HepG2 (cell line): ENCODE measurements at regions not wholly inside any gene's neighbourhood (a gene's known extent, or its start where the extent isn't known, plus 50 kb on each side); places are given as distances from the start of the nearest gene placed in this dataset.

Source experiments
- ATAC-seq: fragments of 200-7000 bp; cut with Tn5 transposase; 3 replicates; pipeline ENCODE4 v1.9.1; 2020; ENCODE audit warnings: mild to moderate bottlenecking, moderate library complexity
- BruUV-seq: library from RNA; stranded (reverse); fragments of 400-500 nt; replicated peaks from 2 replicates; lab custom pipeline; 2021; lab: Mats Ljungman, UMichigan
- CTCF ChIA-PET: fragments of 300-600 bp; formaldehyde crosslinking; extraction: SDS; loops from one replicate; lab custom pipeline; 2021; ENCODE audit warnings: low total read pairs, inconsistent platforms, low intra/inter-chr PET ratio; lab: Yijun Ruan, JAX
- POLR2A ChIA-PET: fragments of 350-600 bp; sonication (Branson Sonifier 250); formaldehyde crosslinking; loops from one replicate; lab custom pipeline; 2020; ENCODE audit warnings: antibody characterized with exemption, inconsistent platforms; lab: Yijun Ruan, JAX
- DNase-seq: peaks from one replicate; pipeline ENCODE4 v3.0.0-alpha.2; 2015; ENCODE audit warnings: low spot score
- FAIRE-seq: peaks from 3 replicates; lab custom pipeline; 2011; peaks lifted over from hg19 to GRCh38; lab: Jason Lieb, UNC
- H2AFZ ChIP-seq: one replicate; pipeline ENCODE4 v1.6.1; 2011; ENCODE audit warnings: low read length, inconsistent platforms
- H3K27ac ChIP-seq: fragments of 300-600 bp; 3 replicates; pipeline ENCODE4 v1.8.0; 2011; ENCODE audit warnings: mixed run types, mild to moderate bottlenecking, mixed read lengths, low read length, inconsistent platforms; ENCODE audit not compliant: insufficient read depth; ENCODE audit errors: extremely low read length
- H3K27me3 ChIP-seq, 2 experiments: fragments of 200-600 bp in 1 of 2; 2 replicates in 1 of 2; 3 replicates in 1 of 2; pipeline versions ENCODE4 v1.6.0 to v1.8.0; 2011; ENCODE audit warnings: low read length in 2 of 2, mild to moderate bottlenecking in 2 of 2, moderate library complexity in 2 of 2, inconsistent platforms in 1 of 2; ENCODE audit not compliant: insufficient read depth in 2 of 2, control insufficient read depth in 1 of 2
- H3K36me3 ChIP-seq, 2 experiments: fragments of 200-600 bp in 1 of 2; replicated peaks in 1 of 2; 2 replicates in 1 of 2; 3 replicates in 1 of 2; pipeline versions ENCODE4 v1.5.1 to v1.8.0; 2011; ENCODE audit warnings: low read length in 2 of 2, inconsistent platforms in 1 of 2; ENCODE audit not compliant: insufficient read depth in 2 of 2, control insufficient read depth in 1 of 2
- H3K4me1 ChIP-seq: 2 replicates; pipeline ENCODE4 v1.5.1; 2012; ENCODE audit warnings: low read length, inconsistent platforms; ENCODE audit not compliant: insufficient read depth
- H3K4me2 ChIP-seq: 2 replicates; pipeline ENCODE4 v1.6.0; 2011; ENCODE audit warnings: low read depth, low read length, inconsistent platforms
- H3K4me3 ChIP-seq, 3 experiments: fragments of 200-600 bp in 1 of 3; sonication (generic), shearing (Covaris generic) in 1 of 3; replicated peaks in 1 of 3; 2 replicates each; pipeline ENCODE4 v1.5.1; 2011 to 2016; ENCODE audit warnings: low read length in 3 of 3, inconsistent platforms in 2 of 3, low read depth in 2 of 3, mild to moderate bottlenecking in 2 of 3, control low read depth in 1 of 3, mixed read lengths in 1 of 3; ENCODE audit not compliant: insufficient read depth in 1 of 3
- H3K79me2 ChIP-seq: one replicate; pipeline ENCODE4 v1.6.1; 2011; ENCODE audit warnings: low read length, inconsistent platforms; ENCODE audit not compliant: insufficient read depth
- H3K9ac ChIP-seq: 2 replicates; pipeline ENCODE4 v1.6.0; 2011; ENCODE audit warnings: mild to moderate bottlenecking, low read depth, low read length, inconsistent platforms; ENCODE audit not compliant: insufficient read depth
- H3K9me3 ChIP-seq: 2 replicates; pipeline ENCODE4 v1.5.1; 2012; ENCODE audit warnings: mild to moderate bottlenecking, low read length
- H4K20me1 ChIP-seq: 2 replicates; pipeline ENCODE4 v1.6.0; 2011; ENCODE audit warnings: inconsistent platforms, mild to moderate bottlenecking, low read length, moderate library complexity; ENCODE audit not compliant: insufficient read depth
- AHR ChIP-seq: IDR thresholded peaks from 2 replicates; pipeline ENCODE4 v1.6.1; 2018; ENCODE audit warnings: missing genetic modification reagents, missing compliant biosample characterization
- CBFB ChIP-seq: sonication (generic); formaldehyde crosslinking; IDR thresholded peaks from 2 replicates; pipeline ENCODE4 v1.4.0; 2020; ENCODE audit warnings: missing genetic modification reagents
- GABPA ChIP-seq, 2 experiments: IDR thresholded peaks; 2 replicates each; pipeline ENCODE4 v1.6.1; 2011 to 2016; ENCODE audit warnings: low read depth in 2 of 2, low read length in 1 of 2, missing biosample characterization in 1 of 2, missing genetic modification characterization in 1 of 2
- KAT7 ChIP-seq: IDR thresholded peaks from 2 replicates; pipeline ENCODE4 v1.6.1; 2018; ENCODE audit warnings: borderline replicate concordance, missing compliant biosample characterization
- MBD4 ChIP-seq: IDR thresholded peaks from 2 replicates; pipeline ENCODE4 v1.6.1; 2012; ENCODE audit warnings: low read length, inconsistent platforms, borderline replicate concordance
- PAF1 ChIP-seq: IDR thresholded peaks from 2 replicates; pipeline ENCODE4 v1.6.1; 2016; ENCODE audit warnings: missing genetic modification reagents, missing compliant biosample characterization
- RXRA ChIP-seq: sonication (generic); formaldehyde crosslinking; IDR thresholded peaks from 2 replicates; pipeline ENCODE4 v1.5.1; 2020; ENCODE audit warnings: missing genetic modification reagents
- STAT5B ChIP-seq: sonication (generic); formaldehyde crosslinking; IDR thresholded peaks from 2 replicates; pipeline ENCODE4 v1.4.0; 2020; ENCODE audit warnings: missing genetic modification reagents
- ZNF749 ChIP-seq: sonication (generic); formaldehyde crosslinking; IDR thresholded peaks from 2 replicates; pipeline ENCODE4 v1.8.0; 2022; ENCODE audit warnings: mild to moderate bottlenecking, missing genetic modification reagents, moderate library complexity, borderline replicate concordance
- ZNF770 ChIP-seq: sonication (generic); formaldehyde crosslinking; IDR thresholded peaks from 2 replicates; pipeline ENCODE4 v1.5.0; 2020; ENCODE audit warnings: mild to moderate bottlenecking, missing genetic modification reagents
- WGBS: methylation state at CpG from one replicate; pipeline ENCODE4 v1.1.6; 2017; ENCODE audit warnings: low lambda C conversion rate; 5-methylcytosine and 5-hydroxymethylcytosine counted together
- in situ Hi-C: cut with HindIII; loops from 2 replicates; pipeline ENCODE4 v1.10.0; 2017; ENCODE audit warnings: low pct_unique_long_range_greater_than_20kb; ENCODE audit not compliant: extremely low pct_ligation_motif_present
- intact Hi-C: fragments of 100-400 bp; cut with micrococcal nuclease; formaldehyde crosslinking; loops from one replicate; pipeline ENCODE4 v1.10.0; 2022; ENCODE audit not compliant: unreplicated experiment

GRCh38 chr2:154961676-154962075 lies 263.2 kb downstream of the KCNJ3 start:
- ATAC-seq: no peak
- BruUV-seq: no TSS peak
- Histone ChIP-seq H3K36me3 (no peaks in the 10 kb centered on the region), H4K20me1 (no peaks in the 10 kb centered on the region), H3K9me3 (no peaks in the 10 kb centered on the region), H3K4me3 (no peak overlapping the region), H2AFZ (no peak overlapping the region), H3K9ac (no peak overlapping the region), H3K27ac (no peak overlapping the region), H3K4me2 (no peak overlapping the region), H3K27me3 (no peaks in the 10 kb centered on the region), H3K4me1 (no peaks in the 10 kb centered on the region), H3K79me2 (no peaks in the 10 kb centered on the region)
- POLR2A ChIA-PET: no interaction called here
- TF ChIP-seq ZNF749 (CRISPR knock-in tag): no peak
- TF ChIP-seq RXRA (CRISPR knock-in tag): no peak
- TF ChIP-seq ZNF770 (CRISPR knock-in tag): no peak
- no peak for TF ChIP-seq PAF1
- TF ChIP-seq AHR (CRISPR knock-in tag): no peak
- TF ChIP-seq GABPA (IDR thresholded peaks at IDR 0.05; ENCODE audit: low read depth, low read length): no peak
- TF ChIP-seq GABPA (CRISPR knock-in tag; IDR thresholded peaks at IDR 0.05; ENCODE audit: low read depth): no peak
- TF ChIP-seq STAT5B (CRISPR knock-in tag): no peak
- no peak for TF ChIP-seq MBD4
- TF ChIP-seq CBFB (CRISPR knock-in tag): no peak
- no peak for TF ChIP-seq KAT7
- no peak for DNase-seq
- intact Hi-C loops: no loop called here
- CTCF ChIA-PET: no interaction called here
- in situ Hi-C loops: no loop called here
- no peak for FAIRE-seq
- 3% methylated on average over 2 of the region's 2 CpGs for WGBS
